ENCODE measurements at regions not wholly inside any gene's neighbourhood (a gene's known extent, or its start where the extent isn't known, plus 50 kb on each side); places are given as distances from the start of the nearest gene placed in this dataset.

GRCh38 chr4:85081196-85081595, 114.7 kb upstream of the WDFY3 start:
- TF ChIP-seq EZH2 (IDR thresholded peaks at IDR 0.05; ENCODE audit: low read length, unreplicated experiment) (no peak), EZH2phosphoT487 (IDR thresholded peaks at IDR 0.05; ENCODE audit: borderline replicate concordance, low read length) (no peak)
- TF ChIP-seq, protein P1, sequence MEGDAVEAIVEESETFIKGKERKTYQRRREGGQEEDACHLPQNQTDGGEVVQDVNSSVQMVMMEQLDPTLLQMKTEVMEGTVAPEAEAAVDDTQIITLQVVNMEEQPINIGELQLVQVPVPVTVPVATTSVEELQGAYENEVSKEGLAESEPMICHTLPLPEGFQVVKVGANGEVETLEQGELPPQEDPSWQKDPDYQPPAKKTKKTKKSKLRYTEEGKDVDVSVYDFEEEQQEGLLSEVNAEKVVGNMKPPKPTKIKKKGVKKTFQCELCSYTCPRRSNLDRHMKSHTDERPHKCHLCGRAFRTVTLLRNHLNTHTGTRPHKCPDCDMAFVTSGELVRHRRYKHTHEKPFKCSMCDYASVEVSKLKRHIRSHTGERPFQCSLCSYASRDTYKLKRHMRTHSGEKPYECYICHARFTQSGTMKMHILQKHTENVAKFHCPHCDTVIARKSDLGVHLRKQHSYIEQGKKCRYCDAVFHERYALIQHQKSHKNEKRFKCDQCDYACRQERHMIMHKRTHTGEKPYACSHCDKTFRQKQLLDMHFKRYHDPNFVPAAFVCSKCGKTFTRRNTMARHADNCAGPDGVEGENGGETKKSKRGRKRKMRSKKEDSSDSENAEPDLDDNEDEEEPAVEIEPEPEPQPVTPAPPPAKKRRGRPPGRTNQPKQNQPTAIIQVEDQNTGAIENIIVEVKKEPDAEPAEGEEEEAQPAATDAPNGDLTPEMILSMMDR (conservative IDR thresholded peaks at IDR 0.05; ENCODE audit: low read depth, low read length): no peak
